Neural progenitor cell (in vitro differentiated cells): ENCODE measurements at regions not wholly inside any gene's neighbourhood (a gene's known extent, or its start where the extent isn't known, plus 50 kb on each side); places are given as distances from the start of the nearest gene placed in this dataset.

Source experiments
- DNase-seq: peaks from one replicate; pipeline ENCODE4 v3.0.0-alpha.2; 2016; ENCODE audit warnings: low spot score
- H2AFZ ChIP-seq: fragments of 200-600 bp; sonication (generic); replicated peaks from 2 replicates; pipeline ENCODE4 v1.6.1; 2016; ENCODE audit warnings: antibody characterized with exemption
- H3F3A ChIP-seq: fragments of 200-600 bp; sonication (generic); 2 replicates; pipeline ENCODE4 v1.6.1; 2016; ENCODE audit warnings: antibody characterized with exemption, low read depth
- H3K27ac ChIP-seq: fragments of 200-600 bp; sonication (generic); 2 replicates; pipeline ENCODE4 v1.5.1; 2016; ENCODE audit warnings: mild to moderate bottlenecking
- H3K27me3 ChIP-seq: fragments of 200-600 bp; sonication (generic); 2 replicates; pipeline ENCODE4 v1.6.1; 2016; ENCODE audit warnings: mild to moderate bottlenecking, moderate library complexity
- H3K36me3 ChIP-seq: fragments of 200-600 bp; sonication (generic); 2 replicates; pipeline ENCODE4 v1.5.1; 2016
- H3K4me1 ChIP-seq: fragments of 200-600 bp; sonication (generic); 2 replicates; pipeline ENCODE4 v1.6.1; 2016; ENCODE audit warnings: mixed run types
- H3K4me2 ChIP-seq: fragments of 200-600 bp; sonication (generic); 2 replicates; pipeline ENCODE4 v1.6.1; 2016
- H3K4me3 ChIP-seq: fragments of 200-600 bp; sonication (generic); 2 replicates; pipeline ENCODE4 v1.5.1; 2016
- H3K79me2 ChIP-seq: fragments of 200-600 bp; sonication (generic); 2 replicates; pipeline ENCODE4 v1.6.1; 2016; ENCODE audit warnings: low read depth
- H3K9ac ChIP-seq: fragments of 200-600 bp; sonication (generic); 2 replicates; pipeline ENCODE4 v1.6.1; 2016
- H3K9me3 ChIP-seq: fragments of 200-600 bp; sonication (generic); 2 replicates; pipeline ENCODE4 v1.5.1; 2016; ENCODE audit warnings: low read depth
- H4K20me1 ChIP-seq: fragments of 200-600 bp; sonication (generic); 2 replicates; pipeline ENCODE4 v1.6.1; 2016; ENCODE audit warnings: low read depth
- H3K27ac Mint-ChIP-seq: 3 replicates; pipeline ENCODE4 v1.8.0; 2021; ENCODE audit warnings: mixed read lengths
- H3K27me3 Mint-ChIP-seq: 2 replicates; pipeline ENCODE4 v1.8.0; 2022; ENCODE audit warnings: low read depth, mild to moderate bottlenecking, inconsistent platforms, moderate library complexity, mixed read lengths; ENCODE audit not compliant: insufficient read depth
- H3K36me3 Mint-ChIP-seq: 3 replicates; pipeline ENCODE4 v1.8.0; 2021; ENCODE audit warnings: mixed read lengths
- H3K4me1 Mint-ChIP-seq: 3 replicates; pipeline ENCODE4 v1.8.0; 2021; ENCODE audit warnings: mixed read lengths
- H3K4me3 Mint-ChIP-seq: 3 replicates; pipeline ENCODE4 v1.8.0; 2021; ENCODE audit warnings: mild to moderate bottlenecking, moderate library complexity, mixed read lengths
- H3K9me3 Mint-ChIP-seq: 3 replicates; pipeline ENCODE4 v1.8.0; 2020; ENCODE audit warnings: mixed read lengths
- EZH2 ChIP-seq: fragments of 200-600 bp; sonication (generic); IDR thresholded peaks from 2 replicates; pipeline ENCODE4 v1.6.1; 2017; ENCODE audit warnings: antibody characterized with exemption, mild to moderate bottlenecking, moderate library complexity
- EZH2phosphoT487 ChIP-seq: fragments of 200-600 bp; sonication (generic); IDR thresholded peaks from 2 replicates; pipeline ENCODE4 v1.6.1; 2017; ENCODE audit warnings: antibody characterized with exemption
- TF ChIP-seq, protein P1 (sequence below): fragments of 200-600 bp; sonication (generic); IDR thresholded peaks from 2 replicates; pipeline ENCODE4 v1.5.1; 2017; ENCODE audit warnings: antibody characterized with exemption, mild to moderate bottlenecking

DNA sequence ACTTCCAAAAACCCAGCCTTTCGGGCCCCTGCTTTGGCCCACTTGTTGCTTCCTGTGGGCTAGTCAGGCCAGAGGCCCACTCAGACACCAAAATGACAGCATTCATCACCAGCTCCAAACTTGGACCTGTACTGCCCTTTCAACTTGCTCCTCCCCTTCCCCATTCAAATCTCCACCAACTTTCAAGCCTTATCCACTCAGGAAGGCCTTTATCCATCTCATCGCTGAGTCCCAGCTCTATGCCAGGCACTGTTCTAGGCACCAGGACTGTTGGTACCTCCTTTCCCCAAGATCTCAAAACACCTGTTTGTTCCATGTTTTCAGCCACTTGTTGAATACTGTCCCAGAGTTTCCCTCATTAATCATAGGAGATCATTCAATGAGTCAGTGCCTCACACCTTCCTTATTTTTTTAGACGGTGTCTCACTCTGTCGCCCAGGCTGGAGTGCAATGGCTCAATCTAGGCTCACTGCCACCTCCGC is 1011.4 kb downstream of the UQCRFS1 start:
- Mint-ChIP-seq H3K36me3 (no peaks in the 10 kb centered on the region), H3K27ac (no peak overlapping the region), H3K4me3 (no peak overlapping the region), H3K9me3 (peaks cover 4% of the 10 kb centered on the region), H3K27me3 (peaks cover 10% of the 10 kb centered on the region), H3K4me1 (peaks cover 14% of the 10 kb centered on the region)
- no peaks in the 10 kb centered on the region for H3K4me1 ChIP-seq
- H3K36me3 ChIP-seq: no peaks in the 10 kb centered on the region
- no peak for DNase-seq
- H3K4me2 ChIP-seq: no peak overlapping the region
- no peaks in the 10 kb centered on the region for H3K79me2 ChIP-seq
- H3F3A ChIP-seq: no peaks in the 10 kb centered on the region
- TF ChIP-seq EZH2: no peak
- TF ChIP-seq EZH2phosphoT487: no peak
- TF ChIP-seq, protein P1, sequence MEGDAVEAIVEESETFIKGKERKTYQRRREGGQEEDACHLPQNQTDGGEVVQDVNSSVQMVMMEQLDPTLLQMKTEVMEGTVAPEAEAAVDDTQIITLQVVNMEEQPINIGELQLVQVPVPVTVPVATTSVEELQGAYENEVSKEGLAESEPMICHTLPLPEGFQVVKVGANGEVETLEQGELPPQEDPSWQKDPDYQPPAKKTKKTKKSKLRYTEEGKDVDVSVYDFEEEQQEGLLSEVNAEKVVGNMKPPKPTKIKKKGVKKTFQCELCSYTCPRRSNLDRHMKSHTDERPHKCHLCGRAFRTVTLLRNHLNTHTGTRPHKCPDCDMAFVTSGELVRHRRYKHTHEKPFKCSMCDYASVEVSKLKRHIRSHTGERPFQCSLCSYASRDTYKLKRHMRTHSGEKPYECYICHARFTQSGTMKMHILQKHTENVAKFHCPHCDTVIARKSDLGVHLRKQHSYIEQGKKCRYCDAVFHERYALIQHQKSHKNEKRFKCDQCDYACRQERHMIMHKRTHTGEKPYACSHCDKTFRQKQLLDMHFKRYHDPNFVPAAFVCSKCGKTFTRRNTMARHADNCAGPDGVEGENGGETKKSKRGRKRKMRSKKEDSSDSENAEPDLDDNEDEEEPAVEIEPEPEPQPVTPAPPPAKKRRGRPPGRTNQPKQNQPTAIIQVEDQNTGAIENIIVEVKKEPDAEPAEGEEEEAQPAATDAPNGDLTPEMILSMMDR: no peak
- H4K20me1 ChIP-seq: no peaks in the 10 kb centered on the region
- no peak overlapping the region for H3K27ac ChIP-seq
- H3K9me3 ChIP-seq: no peaks in the 10 kb centered on the region
- no peak overlapping the region for H2AFZ ChIP-seq
- H3K9ac ChIP-seq: no peak overlapping the region
- H3K4me3 ChIP-seq: no peak overlapping the region
- H3K27me3 ChIP-seq: no peaks in the 10 kb centered on the region

DNA sequence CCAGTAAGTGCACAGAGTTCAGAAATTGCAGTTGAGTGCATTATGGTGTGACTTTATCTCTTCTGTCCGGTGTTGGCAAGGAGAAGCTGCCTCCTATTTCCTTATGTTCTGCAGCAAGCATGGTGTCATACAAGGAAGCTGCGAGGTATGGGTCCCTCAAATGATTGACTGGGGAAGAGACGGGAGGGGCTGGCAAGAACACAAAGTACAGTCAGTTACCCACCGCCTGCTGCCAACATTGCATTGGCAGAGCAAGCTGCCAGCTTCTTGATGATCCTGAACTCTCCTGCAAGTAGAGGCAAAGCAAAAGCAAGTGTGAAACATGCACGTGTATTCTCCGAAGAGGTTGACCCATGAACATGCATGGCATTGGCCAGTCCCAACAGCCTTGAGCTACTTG is 1013.6 kb downstream of the UQCRFS1 start:
- no peak overlapping the region for H3K4me3 Mint-ChIP-seq
- no peaks in the 10 kb centered on the region for H3K36me3 Mint-ChIP-seq
- Histone ChIP-seq H3K4me3 (no peak overlapping the region), H3K9me3 (no peaks in the 10 kb centered on the region), H4K20me1 (no peaks in the 10 kb centered on the region), H3K27me3 (no peaks in the 10 kb centered on the region), H3K4me1 (no peaks in the 10 kb centered on the region), H3K27ac (no peak overlapping the region), H3K4me2 (no peak overlapping the region), H3K9ac (no peak overlapping the region), H3F3A (no peaks in the 10 kb centered on the region), H3K36me3 (no peaks in the 10 kb centered on the region), H3K79me2 (no peaks in the 10 kb centered on the region), H2AFZ (no peak overlapping the region)
- H3K27ac Mint-ChIP-seq: no peak overlapping the region
- peaks cover 9% of the 10 kb centered on the region for H3K27me3 Mint-ChIP-seq
- H3K4me1 Mint-ChIP-seq: peaks cover 31% of the 10 kb centered on the region
- peaks cover 4% of the 10 kb centered on the region for H3K9me3 Mint-ChIP-seq
- no peak for DNase-seq
- TF ChIP-seq EZH2: no peak
- TF ChIP-seq, protein P1: no peak
- TF ChIP-seq EZH2phosphoT487: no peak

DNA sequence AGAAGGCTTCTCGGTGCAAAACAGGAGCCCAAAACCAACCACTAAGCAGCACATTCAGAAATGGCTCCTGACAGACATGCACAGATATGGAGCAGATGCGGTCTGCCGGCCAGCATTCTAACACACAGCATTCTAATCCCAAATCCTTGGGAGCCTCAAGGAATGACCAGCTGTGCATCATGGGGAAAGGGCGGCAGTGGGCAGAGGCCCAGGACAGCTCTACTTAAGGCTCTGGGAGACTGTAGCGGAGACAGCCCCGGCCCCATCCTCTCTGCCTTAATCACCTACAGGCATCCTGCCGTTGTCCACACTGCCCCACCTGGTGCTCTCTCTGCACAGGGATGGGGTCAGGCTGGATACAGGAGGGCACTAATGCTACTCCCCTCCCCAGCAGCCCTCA is 1016.0 kb downstream of the UQCRFS1 start:
- no peaks in the 10 kb centered on the region for H3K79me2 ChIP-seq
- no peaks in the 10 kb centered on the region for H3F3A ChIP-seq
- H3K27ac ChIP-seq: no peak overlapping the region
- no peaks in the 10 kb centered on the region for H3K9me3 Mint-ChIP-seq
- H2AFZ ChIP-seq: no peak overlapping the region
- no peaks in the 10 kb centered on the region for H3K36me3 Mint-ChIP-seq
- no peak for TF ChIP-seq EZH2
- no peak for TF ChIP-seq EZH2phosphoT487
- TF ChIP-seq, protein P1: no peak
- H3K9ac ChIP-seq: no peak overlapping the region
- no peak overlapping the region for H3K27ac Mint-ChIP-seq
- peaks cover 33% of the 10 kb centered on the region for H3K4me1 Mint-ChIP-seq
- H3K4me3 Mint-ChIP-seq: no peak overlapping the region
- no peaks in the 10 kb centered on the region for H3K36me3 ChIP-seq
- no peak overlapping the region for H3K4me3 ChIP-seq
- H3K27me3 ChIP-seq: no peaks in the 10 kb centered on the region
- H4K20me1 ChIP-seq: no peaks in the 10 kb centered on the region
- H3K4me1 ChIP-seq: no peaks in the 10 kb centered on the region
- no peaks in the 10 kb centered on the region for H3K9me3 ChIP-seq
- no peak overlapping the region for H3K4me2 ChIP-seq
- DNase-seq: no peak
- H3K27me3 Mint-ChIP-seq: peaks cover 9% of the 10 kb centered on the region
